ENCODE measurements at regions not wholly inside any gene's neighbourhood (a gene's known extent, or its start where the extent isn't known, plus 50 kb on each side); places are given as distances from the start of the nearest gene placed in this dataset.

- no peak for ATAC-seq
- no peak for TF ChIP-seq ESRRG (CRISPR knock-in tag; IDR thresholded peaks at IDR 0.05)
- TF ChIP-seq, protein P1, sequence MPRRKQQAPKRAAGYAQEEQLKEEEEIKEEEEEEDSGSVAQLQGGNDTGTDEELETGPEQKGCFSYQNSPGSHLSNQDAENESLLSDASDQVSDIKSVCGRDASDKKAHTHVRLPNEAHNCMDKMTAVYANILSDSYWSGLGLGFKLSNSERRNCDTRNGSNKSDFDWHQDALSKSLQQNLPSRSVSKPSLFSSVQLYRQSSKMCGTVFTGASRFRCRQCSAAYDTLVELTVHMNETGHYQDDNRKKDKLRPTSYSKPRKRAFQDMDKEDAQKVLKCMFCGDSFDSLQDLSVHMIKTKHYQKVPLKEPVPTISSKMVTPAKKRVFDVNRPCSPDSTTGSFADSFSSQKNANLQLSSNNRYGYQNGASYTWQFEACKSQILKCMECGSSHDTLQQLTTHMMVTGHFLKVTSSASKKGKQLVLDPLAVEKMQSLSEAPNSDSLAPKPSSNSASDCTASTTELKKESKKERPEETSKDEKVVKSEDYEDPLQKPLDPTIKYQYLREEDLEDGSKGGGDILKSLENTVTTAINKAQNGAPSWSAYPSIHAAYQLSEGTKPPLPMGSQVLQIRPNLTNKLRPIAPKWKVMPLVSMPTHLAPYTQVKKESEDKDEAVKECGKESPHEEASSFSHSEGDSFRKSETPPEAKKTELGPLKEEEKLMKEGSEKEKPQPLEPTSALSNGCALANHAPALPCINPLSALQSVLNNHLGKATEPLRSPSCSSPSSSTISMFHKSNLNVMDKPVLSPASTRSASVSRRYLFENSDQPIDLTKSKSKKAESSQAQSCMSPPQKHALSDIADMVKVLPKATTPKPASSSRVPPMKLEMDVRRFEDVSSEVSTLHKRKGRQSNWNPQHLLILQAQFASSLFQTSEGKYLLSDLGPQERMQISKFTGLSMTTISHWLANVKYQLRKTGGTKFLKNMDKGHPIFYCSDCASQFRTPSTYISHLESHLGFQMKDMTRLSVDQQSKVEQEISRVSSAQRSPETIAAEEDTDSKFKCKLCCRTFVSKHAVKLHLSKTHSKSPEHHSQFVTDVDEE (CRISPR knock-in tag; IDR thresholded peaks at IDR 0.05) = no peak
- no peak for TF ChIP-seq ZNF70 (CRISPR knock-in tag; IDR thresholded peaks at IDR 0.05)
- no peak for TF ChIP-seq TOX (CRISPR knock-in tag; IDR thresholded peaks at IDR 0.05; ENCODE audit: borderline replicate concordance)
- TF ChIP-seq GLIS3 (CRISPR knock-in tag; IDR thresholded peaks at IDR 0.05) = no peak
- no peak for TF ChIP-seq RARB (CRISPR knock-in tag; IDR thresholded peaks at IDR 0.05)
- TF ChIP-seq PPARA (CRISPR knock-in tag; IDR thresholded peaks at IDR 0.05; ENCODE audit: borderline replicate concordance) = no peak
- TF ChIP-seq ISL1 (CRISPR knock-in tag; IDR thresholded peaks at IDR 0.05) = no peak
Measured at GRCh38 chr4:3834663-3835521, 68.7 kb downstream of the ADRA2C start.

DNA sequence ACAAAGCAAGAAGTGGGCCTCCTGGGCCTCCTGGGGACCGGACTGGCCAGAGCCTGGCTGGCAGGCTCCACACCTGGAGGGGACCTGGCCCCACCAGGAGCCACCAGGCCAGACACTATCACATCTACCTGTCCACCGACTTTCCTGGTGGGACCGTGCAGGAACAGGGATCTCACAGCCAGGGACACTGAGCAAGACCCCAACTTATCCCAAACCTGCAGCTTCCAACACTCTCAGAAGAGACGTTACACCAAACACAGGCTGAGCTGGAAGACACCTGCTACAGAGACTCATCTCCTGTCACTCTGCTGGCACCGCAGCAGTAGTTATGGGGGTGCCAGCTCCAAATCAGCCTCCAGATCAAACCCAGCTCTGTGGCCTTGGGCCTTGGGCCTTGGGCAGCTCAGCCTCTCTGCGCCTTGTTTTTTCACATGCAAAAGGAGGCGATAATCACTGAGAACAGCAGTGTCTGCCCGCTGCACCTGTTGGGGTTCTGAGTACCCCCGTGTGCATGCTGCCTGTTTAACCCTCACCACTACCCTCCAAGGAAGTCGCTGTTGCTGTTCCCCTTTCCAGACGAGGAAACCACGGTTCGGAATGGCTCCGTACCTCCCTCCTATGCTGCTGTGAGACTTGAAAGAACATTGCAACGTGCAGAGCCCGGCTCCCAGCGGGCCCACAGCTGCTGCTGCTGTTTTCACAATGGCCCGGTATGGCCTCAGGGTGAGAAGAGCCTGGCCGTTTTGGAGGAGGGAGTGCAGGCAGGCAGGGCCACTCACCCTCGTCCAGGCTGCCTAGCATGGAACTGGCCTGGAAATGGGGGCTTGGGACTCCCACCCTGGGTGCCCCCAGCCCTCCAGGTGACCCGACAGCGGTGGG, 69.6 kb downstream of the ADRA2C start:
- TF ChIP-seq ARNTL (CRISPR knock-in tag; IDR thresholded peaks at IDR 0.05; ENCODE audit: borderline replicate concordance, low read depth) = no peak
- no peak for TF ChIP-seq RARB (CRISPR knock-in tag; IDR thresholded peaks at IDR 0.05)
- TF ChIP-seq, protein P2, sequence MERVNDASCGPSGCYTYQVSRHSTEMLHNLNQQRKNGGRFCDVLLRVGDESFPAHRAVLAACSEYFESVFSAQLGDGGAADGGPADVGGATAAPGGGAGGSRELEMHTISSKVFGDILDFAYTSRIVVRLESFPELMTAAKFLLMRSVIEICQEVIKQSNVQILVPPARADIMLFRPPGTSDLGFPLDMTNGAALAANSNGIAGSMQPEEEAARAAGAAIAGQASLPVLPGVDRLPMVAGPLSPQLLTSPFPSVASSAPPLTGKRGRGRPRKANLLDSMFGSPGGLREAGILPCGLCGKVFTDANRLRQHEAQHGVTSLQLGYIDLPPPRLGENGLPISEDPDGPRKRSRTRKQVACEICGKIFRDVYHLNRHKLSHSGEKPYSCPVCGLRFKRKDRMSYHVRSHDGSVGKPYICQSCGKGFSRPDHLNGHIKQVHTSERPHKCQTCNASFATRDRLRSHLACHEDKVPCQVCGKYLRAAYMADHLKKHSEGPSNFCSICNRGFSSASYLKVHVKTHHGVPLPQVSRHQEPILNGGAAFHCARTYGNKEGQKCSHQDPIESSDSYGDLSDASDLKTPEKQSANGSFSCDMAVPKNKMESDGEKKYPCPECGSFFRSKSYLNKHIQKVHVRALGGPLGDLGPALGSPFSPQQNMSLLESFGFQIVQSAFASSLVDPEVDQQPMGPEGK (CRISPR knock-in tag; IDR thresholded peaks at IDR 0.05; ENCODE audit: borderline replicate concordance) = no peak
- no peak for TF ChIP-seq CREB5 (CRISPR knock-in tag; IDR thresholded peaks at IDR 0.05; ENCODE audit: low read depth)
- TF ChIP-seq CSDC2 (CRISPR knock-in tag; IDR thresholded peaks at IDR 0.05) = no peak
- no peak for TF ChIP-seq PPARA (CRISPR knock-in tag; IDR thresholded peaks at IDR 0.05; ENCODE audit: borderline replicate concordance)
- TF ChIP-seq, protein P1 (CRISPR knock-in tag; IDR thresholded peaks at IDR 0.05) = no peak
- TF ChIP-seq, protein P3, sequence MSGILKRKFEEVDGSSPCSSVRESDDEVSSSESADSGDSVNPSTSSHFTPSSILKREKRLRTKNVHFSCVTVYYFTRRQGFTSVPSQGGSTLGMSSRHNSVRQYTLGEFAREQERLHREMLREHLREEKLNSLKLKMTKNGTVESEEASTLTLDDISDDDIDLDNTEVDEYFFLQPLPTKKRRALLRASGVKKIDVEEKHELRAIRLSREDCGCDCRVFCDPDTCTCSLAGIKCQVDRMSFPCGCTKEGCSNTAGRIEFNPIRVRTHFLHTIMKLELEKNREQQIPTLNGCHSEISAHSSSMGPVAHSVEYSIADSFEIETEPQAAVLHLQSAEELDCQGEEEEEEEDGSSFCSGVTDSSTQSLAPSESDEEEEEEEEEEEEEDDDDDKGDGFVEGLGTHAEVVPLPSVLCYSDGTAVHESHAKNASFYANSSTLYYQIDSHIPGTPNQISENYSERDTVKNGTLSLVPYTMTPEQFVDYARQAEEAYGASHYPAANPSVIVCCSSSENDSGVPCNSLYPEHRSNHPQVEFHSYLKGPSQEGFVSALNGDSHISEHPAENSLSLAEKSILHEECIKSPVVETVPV (CRISPR knock-in tag; IDR thresholded peaks at IDR 0.05) = no peak
- no peak; the same call in 2 of the 3 replicates for ATAC-seq

GRCh38 chr4:3836406-3836755, 70.2 kb downstream of the ADRA2C start:
- ATAC-seq = no peak
- TF ChIP-seq ZFP30 (CRISPR knock-in tag; IDR thresholded peaks at IDR 0.05) (no peak), RARB (CRISPR knock-in tag; IDR thresholded peaks at IDR 0.05) (no peak), ESRRG (CRISPR knock-in tag; IDR thresholded peaks at IDR 0.05) (no peak), ZNF565 (CRISPR knock-in tag; conservative IDR thresholded peaks at IDR 0.05; ENCODE audit: low read depth) (no peak), TOX (CRISPR knock-in tag; IDR thresholded peaks at IDR 0.05; ENCODE audit: borderline replicate concordance) (no peak), SNAI2 (CRISPR knock-in tag; IDR thresholded peaks at IDR 0.05) (no peak), TCF4 (CRISPR knock-in tag; IDR thresholded peaks at IDR 0.05; ENCODE audit: borderline replicate concordance) (no peak)
- TF ChIP-seq, protein P4, sequence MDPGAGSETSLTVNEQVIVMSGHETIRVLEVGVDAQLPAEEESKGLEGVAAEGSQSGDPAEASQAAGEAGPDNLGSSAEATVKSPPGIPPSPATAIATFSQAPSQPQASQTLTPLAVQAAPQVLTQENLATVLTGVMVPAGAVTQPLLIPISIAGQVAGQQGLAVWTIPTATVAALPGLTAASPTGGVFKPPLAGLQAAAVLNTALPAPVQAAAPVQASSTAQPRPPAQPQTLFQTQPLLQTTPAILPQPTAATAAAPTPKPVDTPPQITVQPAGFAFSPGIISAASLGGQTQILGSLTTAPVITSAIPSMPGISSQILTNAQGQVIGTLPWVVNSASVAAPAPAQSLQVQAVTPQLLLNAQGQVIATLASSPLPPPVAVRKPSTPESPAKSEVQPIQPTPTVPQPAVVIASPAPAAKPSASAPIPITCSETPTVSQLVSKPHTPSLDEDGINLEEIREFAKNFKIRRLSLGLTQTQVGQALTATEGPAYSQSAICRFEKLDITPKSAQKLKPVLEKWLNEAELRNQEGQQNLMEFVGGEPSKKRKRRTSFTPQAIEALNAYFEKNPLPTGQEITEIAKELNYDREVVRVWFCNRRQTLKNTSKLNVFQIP (CRISPR knock-in tag; IDR thresholded peaks at IDR 0.05; ENCODE audit: borderline replicate concordance, low read depth) = no peak
- TF ChIP-seq, protein P1 (CRISPR knock-in tag; IDR thresholded peaks at IDR 0.05) = no peak
